Mucosa of gallbladder (tissue), 1 donor: ENCODE measurements at regions not wholly inside any gene's neighbourhood (a gene's known extent, or its start where the extent isn't known, plus 50 kb on each side); places are given as distances from the start of the nearest gene placed in this dataset.
"Not testable (repeated sequence)": the region's sequence is repeated elsewhere in the genome, so short reads cannot be mapped to it uniquely, and the experiment has no call there.

Source experiments
- DNase-seq: peaks from one replicate; pipeline ENCODE4 v3.0.0-alpha.2; 2020; ENCODE audit warnings: low spot score
- donor health status: DM: no; HTN: no; CAD: no.

DNA sequence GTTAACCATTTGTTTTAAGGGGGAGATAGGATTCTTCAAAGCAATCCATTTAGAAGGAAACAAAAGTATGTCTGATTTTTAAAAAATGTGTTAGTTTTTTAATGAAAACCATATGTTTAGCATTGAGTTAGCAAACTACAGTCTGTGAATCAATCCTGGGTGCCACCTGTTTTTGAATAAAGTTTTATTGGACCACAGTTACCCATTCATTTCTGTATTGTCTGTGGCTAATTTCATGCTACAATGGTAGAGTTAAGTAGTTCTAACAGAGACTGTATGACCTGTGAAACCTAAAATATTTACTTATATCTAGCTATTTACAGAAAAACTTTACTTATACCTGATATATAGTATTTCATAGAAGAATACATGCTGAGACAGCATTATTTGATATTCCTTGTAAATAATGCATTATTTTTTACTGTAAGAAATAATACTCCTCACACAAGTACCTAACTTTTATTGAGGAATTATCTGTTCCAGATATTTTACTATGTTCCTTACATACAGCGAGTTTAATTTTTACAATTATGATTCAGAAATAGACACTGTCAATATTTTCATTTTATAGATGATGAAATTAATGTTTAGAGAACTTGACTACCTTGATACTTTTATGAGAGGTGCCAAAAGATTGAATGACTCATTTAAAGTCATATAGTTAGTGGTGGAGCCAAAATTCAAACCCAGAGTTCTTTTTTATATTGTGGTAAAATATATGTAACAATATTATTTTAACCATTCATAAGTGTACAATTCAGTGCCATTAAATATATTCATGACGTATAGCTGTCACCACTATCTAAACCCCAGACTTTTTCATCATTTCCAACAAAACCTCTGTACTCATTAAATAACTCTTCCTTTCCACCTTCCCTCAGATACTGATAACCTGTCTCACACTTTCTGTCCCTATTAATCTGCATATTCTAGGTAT is 122.0 kb downstream of the GLUD2 start:
- no peak for DNase-seq

DNA sequence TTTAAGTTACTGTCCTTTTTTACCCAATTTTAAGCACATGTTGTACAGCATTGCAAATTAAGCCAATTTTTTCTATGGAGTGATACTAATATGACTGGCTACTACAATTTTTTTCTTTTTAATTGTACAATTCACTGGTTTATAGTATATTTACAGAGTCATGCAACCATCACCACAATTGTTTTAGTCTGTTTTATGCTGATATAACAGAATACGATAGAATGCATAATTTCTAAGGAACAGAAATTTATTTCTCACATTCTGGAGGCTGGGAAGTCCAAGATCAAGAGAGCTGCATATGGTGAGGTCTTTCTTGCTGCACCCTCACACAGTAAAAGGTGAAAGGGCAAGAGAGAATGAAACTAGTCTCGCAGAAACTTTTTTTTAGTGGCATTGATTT is 125.3 kb downstream of the GLUD2 start:
- DNase-seq = no peak

DNA sequence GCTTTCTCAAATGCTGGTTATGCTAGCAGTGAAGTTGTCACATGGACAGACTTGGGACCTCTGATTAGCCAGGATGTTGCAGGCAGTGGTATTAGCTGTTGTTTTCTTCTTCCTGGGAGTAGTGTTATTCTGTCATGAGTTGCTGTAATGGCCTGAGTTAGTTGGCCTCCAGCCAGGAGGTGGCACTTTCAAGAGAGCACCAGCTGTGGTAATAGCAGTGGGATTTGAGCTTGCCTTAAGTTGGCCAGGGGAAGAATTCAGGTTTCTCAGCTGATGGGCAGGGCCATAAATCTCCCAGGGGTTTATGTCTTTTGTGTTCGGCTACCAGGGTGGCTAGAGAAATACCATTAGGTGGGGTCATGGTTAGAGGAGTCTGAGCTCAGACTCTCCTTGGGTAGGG is 132.6 kb downstream of the GLUD2 start:
- DNase-seq = no peak

DNA sequence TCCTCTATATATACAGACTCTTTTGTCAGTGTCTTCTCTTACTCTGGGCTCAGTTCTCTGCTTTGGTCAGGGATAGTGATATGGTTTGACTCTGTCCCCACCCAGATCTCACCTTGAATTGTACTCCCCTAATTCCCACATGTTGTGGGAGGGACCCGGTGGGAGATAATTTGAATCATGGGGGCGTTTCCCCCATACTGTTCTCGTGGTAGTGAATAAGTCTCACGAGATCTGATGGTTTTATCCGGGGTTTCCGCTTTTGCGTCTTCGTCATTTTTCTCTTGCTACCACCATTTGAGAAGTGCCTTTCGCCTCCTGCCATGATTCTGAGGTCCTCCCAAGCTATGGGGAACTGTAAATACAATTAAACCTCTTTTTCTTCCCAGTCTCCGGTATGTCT is 144.4 kb downstream of the GLUD2 start:
- no peak for DNase-seq

- no peak for DNase-seq
These were observed 148.3 kb downstream of the GLUD2 start for GRCh38 chrX:121195719-121196118.

- DNase-seq = not testable (repeated sequence)
These were observed 149.5 kb downstream of the GLUD2 start for GRCh38 chrX:121196872-121197444.

DNA sequence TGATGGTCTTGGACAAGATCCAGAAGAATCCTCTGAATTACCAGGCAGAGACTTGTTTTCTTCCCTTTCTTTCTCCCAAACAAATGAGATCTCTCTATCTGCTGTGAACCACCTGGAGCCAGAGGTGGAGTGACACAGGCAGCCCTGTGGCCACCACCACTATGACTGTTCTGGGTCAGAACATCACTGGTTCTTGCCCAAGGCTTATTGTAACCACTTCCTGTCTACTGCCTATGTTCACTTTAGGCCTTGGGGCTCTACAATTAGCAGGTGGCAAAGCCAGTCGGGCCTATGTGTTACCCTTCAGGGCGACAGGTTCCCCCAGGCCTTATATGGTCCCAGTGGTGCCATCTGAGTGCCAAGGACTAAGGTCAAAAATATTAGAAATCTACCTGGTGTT is 161.2 kb downstream of the GLUD2 start:
- DNase-seq = no peak

DNA sequence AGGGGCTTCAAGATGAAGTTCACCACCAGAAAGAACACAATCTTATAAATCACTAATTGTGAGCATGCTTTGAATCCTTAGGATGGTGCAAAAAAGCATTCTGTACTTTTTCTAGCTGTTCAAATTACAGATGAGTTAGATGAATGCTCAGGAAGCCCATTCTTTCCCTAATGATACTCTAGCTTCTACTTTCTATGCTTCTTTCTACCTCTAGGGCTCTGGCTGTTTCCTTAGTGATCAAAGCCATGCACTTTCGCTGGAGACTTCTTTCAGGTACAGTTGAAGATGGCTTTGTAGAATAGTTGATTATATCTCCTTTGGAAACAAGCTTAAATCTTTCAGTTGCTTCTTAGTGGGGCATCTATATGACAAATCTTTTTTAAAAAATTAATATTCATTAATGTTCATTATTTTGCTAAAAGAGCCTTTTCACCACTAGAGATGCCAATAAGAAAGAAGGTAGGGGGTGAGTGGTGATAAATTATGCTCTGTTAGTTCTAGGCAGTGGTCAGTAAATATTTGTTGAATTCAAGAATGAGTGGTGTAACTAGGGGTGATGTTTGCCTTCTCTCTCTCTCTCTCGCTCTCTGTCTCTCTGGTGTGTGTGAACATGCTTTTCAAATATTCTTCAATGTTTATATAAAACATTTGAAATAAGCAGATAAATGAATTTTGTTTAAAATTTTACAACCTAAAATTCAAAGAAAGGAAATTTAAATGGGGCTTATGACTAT is 169.4 kb downstream of the GLUD2 start:
- DNase-seq = no peak

DNA sequence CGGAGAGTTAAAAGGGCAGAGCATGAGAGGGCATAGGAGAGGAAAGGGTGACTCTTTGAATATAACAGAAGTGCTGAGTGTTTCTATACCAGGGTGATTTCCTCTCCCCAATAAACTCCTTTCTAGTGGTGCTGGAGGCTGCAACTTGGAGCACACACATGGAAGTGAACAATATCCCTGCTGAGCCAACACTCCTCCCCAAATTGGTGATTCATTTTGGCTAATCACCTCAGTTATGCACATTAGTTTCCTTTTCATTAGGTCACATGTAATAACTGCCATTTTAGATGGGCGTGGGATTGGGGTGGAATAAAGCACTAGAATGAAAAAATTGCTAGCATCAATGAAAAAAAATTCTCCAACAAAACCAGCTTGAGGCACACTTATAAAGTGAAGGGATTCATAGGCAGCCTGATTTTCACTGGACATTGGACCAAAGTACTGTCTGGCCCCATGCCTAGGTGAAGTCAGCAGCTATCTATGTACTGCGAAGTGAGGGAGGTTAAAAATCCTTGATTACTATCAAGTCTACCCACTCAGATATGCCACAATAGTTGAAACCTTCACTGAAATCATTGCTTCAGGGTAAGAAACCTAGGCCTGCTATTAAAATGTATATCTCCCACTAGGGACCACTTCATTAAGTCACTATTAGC is 174.0 kb downstream of the GLUD2 start:
- DNase-seq = no peak

GRCh38 chrX:121227888-121228287 is 180.5 kb downstream of the GLUD2 start:
- DNase-seq = no peak

DNA sequence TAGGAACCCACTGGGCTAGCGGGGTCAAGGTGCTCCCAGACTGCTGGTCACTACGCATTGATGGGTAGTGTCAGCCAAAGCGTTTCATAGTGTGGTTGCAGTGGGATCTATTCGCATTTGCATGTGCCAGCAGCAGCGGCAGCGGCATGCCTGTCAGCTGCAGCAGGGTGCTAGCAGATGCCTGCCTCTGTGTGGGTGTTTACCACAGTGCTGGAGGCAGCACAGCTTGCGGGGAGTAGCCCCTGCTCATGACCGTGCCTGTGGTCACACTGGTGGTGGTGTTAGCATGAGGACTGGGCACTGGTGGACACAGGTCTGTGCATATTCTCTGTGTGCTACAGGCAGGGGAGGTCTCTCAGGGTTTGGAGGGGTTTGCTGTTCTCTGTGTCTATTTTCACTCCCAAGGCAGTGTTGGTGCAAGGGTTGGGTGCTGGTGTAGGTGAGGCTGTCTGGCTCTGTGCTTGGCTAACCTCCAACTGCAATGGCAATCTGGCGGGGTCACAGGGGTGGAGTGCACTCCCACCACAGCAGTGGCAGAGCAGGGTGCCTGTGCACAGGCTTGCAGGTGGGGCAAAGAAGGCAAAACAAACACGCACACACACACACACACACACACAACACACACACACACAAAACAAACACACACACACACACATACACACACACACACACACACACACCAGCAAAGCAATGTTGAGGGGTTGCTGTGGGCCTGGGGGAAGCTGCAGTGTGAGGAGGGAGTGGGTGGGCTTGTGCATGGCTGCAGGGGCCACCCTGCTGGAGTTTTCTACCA is 184.4 kb downstream of the GLUD2 start:
- no peak for DNase-seq

DNA sequence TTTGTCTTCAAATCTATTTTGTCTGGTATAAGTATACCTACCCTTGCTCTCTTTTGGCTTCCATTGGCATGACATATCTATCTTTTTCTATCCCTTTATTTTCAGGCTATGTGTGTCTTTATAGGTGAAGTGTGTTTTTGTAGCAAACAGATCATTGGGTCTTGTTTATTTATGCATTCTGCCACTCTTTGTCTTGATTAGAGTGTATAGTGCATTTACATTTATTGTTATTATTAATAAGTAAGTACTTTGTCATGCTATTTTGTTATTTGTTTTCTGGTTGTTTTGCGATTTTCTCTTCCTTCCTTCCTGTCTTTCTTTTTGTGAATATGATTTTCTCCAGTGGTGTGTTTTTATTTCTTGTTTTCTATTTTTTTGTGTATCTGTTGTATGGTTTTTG is 188.6 kb downstream of the GLUD2 start:
- no peak for DNase-seq

DNA sequence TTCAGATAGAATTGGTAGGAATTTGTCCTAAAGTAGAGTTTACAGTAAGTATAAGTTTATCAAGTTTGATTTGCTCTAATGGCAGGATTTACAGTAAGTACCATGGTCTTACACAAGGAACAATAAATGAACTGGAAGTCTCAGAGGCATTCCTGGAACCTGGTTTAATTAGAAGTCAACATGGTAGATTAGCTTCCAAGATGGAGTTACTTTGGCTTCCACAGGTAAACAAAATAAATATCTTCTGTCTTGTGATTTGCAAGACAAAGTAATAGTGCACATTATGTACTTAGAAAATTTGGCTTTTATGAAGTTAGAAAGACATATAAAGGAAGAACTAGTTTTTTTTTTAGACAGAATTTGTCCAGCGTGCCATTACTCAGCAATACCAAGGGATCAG is 190.7 kb downstream of the GLUD2 start:
- DNase-seq = no peak

DNA sequence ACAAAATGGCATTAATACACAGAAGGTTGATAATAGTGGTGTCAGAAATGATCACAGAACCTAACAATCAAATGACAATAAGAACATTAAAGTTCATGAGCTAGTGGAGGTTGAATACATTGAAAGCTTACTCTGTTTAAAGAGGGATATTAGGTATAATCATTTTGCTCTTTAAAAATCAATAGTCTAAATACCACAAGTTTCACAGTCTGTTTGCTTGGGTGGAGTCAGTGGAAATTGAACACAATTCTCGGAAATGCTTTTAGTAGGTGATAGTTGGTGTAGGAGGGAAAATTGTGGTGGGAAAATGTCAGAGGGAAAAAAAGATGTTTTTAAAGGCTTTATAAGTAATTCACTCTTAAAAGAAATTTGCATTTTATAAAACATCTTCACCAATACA is 197.1 kb downstream of the GLUD2 start:
- no peak for DNase-seq

GRCh38 chrX:121245763-121246162 is 198.4 kb downstream of the GLUD2 start:
- no peak for DNase-seq

- DNase-seq = no peak
These were observed 206.9 kb downstream of the GLUD2 start for GRCh38 chrX:121254336-121254735.

DNA sequence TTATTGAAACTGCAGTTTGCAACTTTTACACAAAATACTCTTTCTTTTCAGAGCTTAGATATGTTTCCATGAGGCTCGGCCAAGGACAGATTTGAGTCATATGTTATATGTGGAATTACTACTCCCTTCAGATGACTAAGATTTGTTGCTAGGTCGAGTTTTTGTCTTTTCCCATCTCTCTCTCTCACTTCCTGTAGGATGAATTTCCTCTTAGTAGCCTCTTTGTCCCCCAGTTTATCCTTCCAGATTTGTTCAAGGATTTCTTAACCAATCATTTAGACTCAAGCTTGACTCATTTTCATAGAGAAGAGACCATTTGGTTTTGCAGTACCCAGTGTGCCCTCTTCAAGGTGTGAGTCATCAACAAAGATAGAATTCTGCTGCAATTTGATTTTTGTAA is 209.2 kb downstream of the GLUD2 start:
- no peak for DNase-seq

DNA sequence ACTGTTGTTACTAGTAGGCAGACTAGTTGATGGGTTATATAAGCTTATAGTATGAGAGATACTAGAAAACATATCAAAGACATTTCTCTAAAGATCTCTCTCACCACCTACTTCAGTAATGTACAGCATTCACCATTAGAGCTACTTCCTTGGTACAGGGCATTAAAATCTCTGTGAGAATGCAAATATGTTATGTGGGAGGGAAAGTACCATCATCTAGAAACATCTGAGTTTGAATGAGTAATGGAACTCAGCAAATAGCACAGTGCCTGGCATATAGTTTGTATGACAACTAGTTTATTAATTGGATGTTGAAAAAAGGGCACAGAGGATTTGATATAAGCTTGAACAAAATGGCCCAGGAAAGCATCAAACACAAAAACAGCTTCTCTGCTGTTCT is 211.1 kb downstream of the GLUD2 start:
- DNase-seq = no peak

- no peak for DNase-seq
These were observed 211.8 kb downstream of the GLUD2 start for GRCh38 chrX:121259170-121259569.

- no peak for DNase-seq
These were observed 213.3 kb downstream of the GLUD2 start for GRCh38 chrX:121260596-121261240.

GRCh38 chrX:121283921-121284320 is 236.5 kb downstream of the GLUD2 start:
- no peak for DNase-seq
